PC-3 (cell line): ENCODE measurements at regions not wholly inside any gene's neighbourhood (a gene's known extent, or its start where the extent isn't known, plus 50 kb on each side); places are given as distances from the start of the nearest gene placed in this dataset.

Experiments
- ATAC-seq: fragments of 200-7000 bp; cut with Tn5 transposase; 2 replicates; pipeline ENCODE4 v1.9.1; 2020; ENCODE audit warnings: mild to moderate bottlenecking, moderate library complexity
- BruUV-seq: library from RNA; stranded (reverse); fragments of 400-500 nt; replicated peaks from 2 replicates; lab custom pipeline; 2021; lab: Mats Ljungman, UMichigan
- CTCF ChIA-PET: fragments of 300-600 bp; sonication (Branson Sonifier 250); formaldehyde crosslinking; loops from one replicate; lab custom pipeline; 2022; ENCODE audit warnings: antibody characterized with exemption; lab: Charles Lee
- POLR2A ChIA-PET: fragments of 300-600 bp; sonication (Branson Sonifier 250); formaldehyde crosslinking; loops from one replicate; lab custom pipeline; 2022; ENCODE audit warnings: antibody characterized with exemption; ENCODE audit not compliant: unreplicated experiment; lab: Charles Lee
- DNase-seq: peaks from one replicate; pipeline ENCODE4 v3.0.0-alpha.2; 2015
- H2AFZ ChIP-seq: fragments of 300-600 bp; sonication (generic); 2 replicates; pipeline ENCODE4 v1.6.0; 2016; ENCODE audit warnings: antibody characterized with exemption, low read length
- H3F3A ChIP-seq: fragments of 300-600 bp; sonication (generic); one replicate; pipeline ENCODE4 v1.6.0; 2017; ENCODE audit warnings: antibody characterized with exemption, low read length, control low read depth, mild to moderate bottlenecking; ENCODE audit not compliant: unreplicated experiment
- H3K27ac ChIP-seq: fragments of 300-600 bp; sonication (generic); 2 replicates; pipeline ENCODE4 v1.5.1; 2016; ENCODE audit warnings: mild to moderate bottlenecking, low read length
- H3K27me3 ChIP-seq: fragments of 300-600 bp; sonication (generic); 2 replicates; pipeline ENCODE4 v1.6.1; 2016; ENCODE audit warnings: low read length, mixed read lengths
- H3K36me3 ChIP-seq: fragments of 300-600 bp; sonication (generic); 2 replicates; pipeline ENCODE4 v1.6.1; 2016; ENCODE audit warnings: low read depth, mixed run types, low read length, mixed read lengths
- H3K4me1 ChIP-seq: fragments of 300-600 bp; sonication (generic); 2 replicates; pipeline ENCODE4 v1.5.1; 2016; ENCODE audit warnings: low read length; ENCODE audit not compliant: insufficient read depth
- H3K4me2 ChIP-seq: fragments of 300-600 bp; sonication (generic); 2 replicates; pipeline ENCODE4 v1.6.0; 2016; ENCODE audit warnings: low read length
- H3K4me3 ChIP-seq: fragments of 300-600 bp; sonication (generic); 2 replicates; pipeline ENCODE4 v1.5.1; 2016; ENCODE audit warnings: mild to moderate bottlenecking, low read length, mixed read lengths
- H3K79me2 ChIP-seq: fragments of 300-600 bp; sonication (generic); 2 replicates; pipeline ENCODE4 v1.6.1; 2017; ENCODE audit warnings: low read length, mixed read lengths
- H3K9ac ChIP-seq: fragments of 300-600 bp; sonication (generic); 2 replicates; pipeline ENCODE4 v1.6.0; 2016; ENCODE audit warnings: mild to moderate bottlenecking, low read length
- H3K9me2 ChIP-seq: fragments of 300-600 bp; sonication (generic); replicated peaks from 2 replicates; pipeline ENCODE4 v1.6.1; 2016; ENCODE audit warnings: mixed run types, low read length, mixed read lengths
- H3K9me3 ChIP-seq: fragments of 300-600 bp; sonication (generic); 2 replicates; pipeline ENCODE4 v1.6.1; 2016; ENCODE audit warnings: low read length, mixed read lengths
- H4K20me1 ChIP-seq: fragments of 300-600 bp; sonication (generic); 2 replicates; pipeline ENCODE4 v1.6.1; 2016; ENCODE audit warnings: low read length, mixed read lengths
- CTCF ChIP-seq: fragments of 300-600 bp; sonication (generic); conservative IDR thresholded peaks from 2 replicates; pipeline ENCODE4 v1.5.1; 2017; ENCODE audit warnings: antibody characterized with exemption, low read depth, mild to moderate bottlenecking, low read length
- EZH2 ChIP-seq: fragments of 300-600 bp; sonication (generic); IDR thresholded peaks from one replicate; pipeline ENCODE4 v1.6.1; 2017; ENCODE audit warnings: antibody characterized with exemption, mild to moderate bottlenecking, low read length; ENCODE audit not compliant: unreplicated experiment
- EZH2phosphoT487 ChIP-seq: fragments of 300-600 bp; sonication (generic); IDR thresholded peaks from 2 replicates; pipeline ENCODE4 v1.6.1; 2018; ENCODE audit warnings: mild to moderate bottlenecking, antibody characterized with exemption, low read length, borderline replicate concordance
- intact Hi-C: fragments of 100-400 bp; cut with micrococcal nuclease; formaldehyde crosslinking; loops from 2 replicates; pipeline ENCODE4 v1.9.0; 2023

DNA sequence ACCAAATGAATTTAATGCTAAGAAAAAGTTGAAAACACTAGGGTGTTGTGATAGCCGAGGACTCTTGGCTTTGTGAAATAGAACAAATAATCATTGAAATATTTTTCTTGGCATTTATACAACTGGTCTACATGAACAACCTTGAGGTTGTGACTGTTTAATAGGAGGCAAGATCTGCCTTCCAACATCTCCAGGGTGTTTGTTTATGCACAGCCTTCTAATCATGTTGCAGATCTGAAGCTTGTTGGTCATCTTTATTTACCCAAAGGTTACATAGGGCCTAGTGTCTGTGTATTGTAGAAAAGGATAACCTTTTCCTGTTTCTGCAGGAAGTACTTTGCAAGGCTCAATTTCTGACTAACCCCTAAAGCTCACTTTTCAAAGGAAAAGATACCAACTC lies 65.2 kb upstream of the RANBP3L start:
- peaks cover 12% of the 10 kb centered on the region for H3K4me1 ChIP-seq
- TF ChIP-seq EZH2phosphoT487, result no peak
- no peak for TF ChIP-seq EZH2
- TF ChIP-seq CTCF, result no peak
- intact Hi-C loops, result no loop called here
- no peak overlapping the region for H3K4me3 ChIP-seq
- H3K9me2 ChIP-seq, result no peaks in the 10 kb centered on the region
- no peaks in the 10 kb centered on the region for H3K27me3 ChIP-seq
- ChIA-PET POLR2A (no interaction called here), CTCF (no interaction called here)
- H3K27ac ChIP-seq, result no peak overlapping the region
- H2AFZ ChIP-seq, result no peak overlapping the region
- no peak overlapping the region for H3K4me2 ChIP-seq
- no peaks in the 10 kb centered on the region for H3K9me3 ChIP-seq
- no peaks in the 10 kb centered on the region for H3F3A ChIP-seq
- no peaks in the 10 kb centered on the region for H3K36me3 ChIP-seq
- ATAC-seq, result no peak
- no peaks in the 10 kb centered on the region for H4K20me1 ChIP-seq
- no TSS peak for BruUV-seq
- no peak overlapping the region for H3K9ac ChIP-seq
- no peaks in the 10 kb centered on the region for H3K79me2 ChIP-seq
- DNase-seq, result peak; percentile 18

- H3K4me2 ChIP-seq, result no peak overlapping the region
- no TSS peak for BruUV-seq
- no peak overlapping the region for H2AFZ ChIP-seq
- no peak for DNase-seq
- no peaks in the 10 kb centered on the region for H3K27me3 ChIP-seq
- POLR2A ChIA-PET, result no interaction called here
- H3K36me3 ChIP-seq, result no peaks in the 10 kb centered on the region
- no peaks in the 10 kb centered on the region for H3K9me2 ChIP-seq
- intact Hi-C loops, result no loop called here
- H3F3A ChIP-seq, result no peaks in the 10 kb centered on the region
- peaks cover 12% of the 10 kb centered on the region for H3K4me1 ChIP-seq
- CTCF ChIA-PET, result no interaction called here
- TF ChIP-seq EZH2 (no peak), CTCF (no peak), EZH2phosphoT487 (no peak)
- H3K9ac ChIP-seq, result no peak overlapping the region
- no peak overlapping the region for H3K27ac ChIP-seq
- no peaks in the 10 kb centered on the region for H4K20me1 ChIP-seq
- no peak overlapping the region for H3K4me3 ChIP-seq
- H3K79me2 ChIP-seq, result no peaks in the 10 kb centered on the region
- ATAC-seq, result no peak
- H3K9me3 ChIP-seq, result no peaks in the 10 kb centered on the region
These were observed 65.8 kb upstream of the RANBP3L start for GRCh38 chr5:36367524-36367923.

GRCh38 chr5:36369219-36369690 lies 67.6 kb upstream of the RANBP3L start:
- no peaks in the 10 kb centered on the region for H4K20me1 ChIP-seq
- ATAC-seq (peak; percentile 56), DNase-seq (peak; percentile 91)
- H3K27ac ChIP-seq, result peak overlapping the region; percentile 9; the same call in 1 of the 2 replicates
- no peaks in the 10 kb centered on the region for H3F3A ChIP-seq
- TF ChIP-seq CTCF (no peak), EZH2 (no peak), EZH2phosphoT487 (no peak)
- H3K9me2 ChIP-seq, result no peaks in the 10 kb centered on the region
- no peaks in the 10 kb centered on the region for H3K9me3 ChIP-seq
- H3K4me3 ChIP-seq, result no peak overlapping the region
- H3K36me3 ChIP-seq, result no peaks in the 10 kb centered on the region
- no peak overlapping the region for H3K4me2 ChIP-seq
- H3K9ac ChIP-seq, result no peak overlapping the region
- peaks cover 21% of the 10 kb centered on the region for H3K4me1 ChIP-seq
- ChIA-PET POLR2A (no interaction called here), CTCF (no interaction called here)
- H3K79me2 ChIP-seq, result no peaks in the 10 kb centered on the region
- BruUV-seq, result no TSS peak
- no peak overlapping the region for H2AFZ ChIP-seq
- intact Hi-C loops, result no loop called here
- no peaks in the 10 kb centered on the region for H3K27me3 ChIP-seq
